ENCODE measurements at regions not wholly inside any gene's neighbourhood (a gene's known extent, or its start where the extent isn't known, plus 50 kb on each side); places are given as distances from the start of the nearest gene placed in this dataset.
A peak's percentile ranks its signal among the peaks of the same experiment; 100 is the strongest.

GRCh38 chr16:85503679-85504231, 109.4 kb upstream of the GSE1 start:
- DNase-seq: no peak
- H2AK5ac ChIP-seq (ENCODE audit: low read length): no peak overlapping the region

GRCh38 chr16:85504242-85504641, 108.9 kb upstream of the GSE1 start:
- Histone ChIP-seq H3K14ac (ENCODE audit: low read length) (no peak overlapping the region), H4K12ac (ENCODE audit: low read depth, low read length) (no peak overlapping the region), H2BK12ac (ENCODE audit: low read length) (no peak overlapping the region), H4K91ac (ENCODE audit: low read depth, low read length) (no peak overlapping the region), H3K9me3 (ENCODE audit: insufficient read depth, low read depth, low read length) (no peaks in the 10 kb centered on the region), H2BK5ac (ENCODE audit: low read depth, low read length, poor library complexity) (no peak overlapping the region), H3K4me2 (ENCODE audit: low read length) (no peak overlapping the region), H3K4ac (ENCODE audit: low read depth, low read length) (no peak overlapping the region), H3K27me3 (ENCODE audit: insufficient read depth, low read length) (no peaks in the 10 kb centered on the region), H3K18ac (ENCODE audit: low read length) (no peak overlapping the region), H2AK5ac (ENCODE audit: low read length) (no peak overlapping the region), H3K79me1 (ENCODE audit: low read length) (peaks cover 4% of the 10 kb centered on the region), H2AFZ (ENCODE audit: insufficient read depth, low read length, poor library complexity) (no peak overlapping the region), H4K8ac (ENCODE audit: low read depth, low read length) (no peak overlapping the region), H3K23ac (ENCODE audit: low read length) (no peak overlapping the region), H3K79me2 (ENCODE audit: control insufficient read depth, insufficient read depth, low read length, poor library complexity) (no peaks in the 10 kb centered on the region), H3K9ac (ENCODE audit: low read length) (no peak overlapping the region), H3K4me1 (ENCODE audit: control insufficient read depth in 1 of 2, insufficient read depth in 2 of 2, low read length in 2 of 2) (no peaks in the 10 kb centered on the region), H3K4me3 (ENCODE audit: low read depth, low read length) (no peak overlapping the region), H3K27ac (ENCODE audit: low read depth, low read length) (no peak overlapping the region), H3K36me3 (ENCODE audit: control insufficient read depth in 1 of 2, insufficient read depth in 2 of 2, low read length in 2 of 2) (no peaks in the 10 kb centered on the region), H2BK120ac (ENCODE audit: insufficient read depth, low read length, poor library complexity) (no peak overlapping the region)
- DNase-seq: peak; percentile 48 to 69
- WGBS (ENCODE audit: extremely low coverage, insufficient coverage, insufficient read length): no CpG with 5 or more reads among the region's 9 CpGs

More at GRCh38 chr16:85503679-85504231, 109.4 kb upstream of the GSE1 start:
- Histone ChIP-seq H4K91ac (ENCODE audit: low read depth, low read length) (no peak overlapping the region), H2BK12ac (ENCODE audit: low read length) (no peak overlapping the region), H3K9ac (ENCODE audit: low read length) (no peak overlapping the region), H3K4ac (ENCODE audit: low read depth, low read length) (no peak overlapping the region), H4K8ac (ENCODE audit: low read depth, low read length) (no peak overlapping the region), H4K12ac (ENCODE audit: low read depth, low read length) (no peak overlapping the region), H2BK5ac (ENCODE audit: low read depth, low read length, poor library complexity) (no peak overlapping the region), H3K18ac (ENCODE audit: low read length) (no peak overlapping the region), H3K4me3 (ENCODE audit: low read depth, low read length) (no peak overlapping the region), H3K27ac (ENCODE audit: low read depth, low read length) (no peak overlapping the region), H3K36me3 (ENCODE audit: control insufficient read depth in 1 of 2, insufficient read depth in 2 of 2, low read length in 2 of 2) (no peaks in the 10 kb centered on the region), H3K9me3 (ENCODE audit: insufficient read depth, low read depth, low read length) (no peaks in the 10 kb centered on the region), H3K4me1 (ENCODE audit: control insufficient read depth in 1 of 2, insufficient read depth in 2 of 2, low read length in 2 of 2) (no peaks in the 10 kb centered on the region), H2AFZ (ENCODE audit: insufficient read depth, low read length, poor library complexity) (no peak overlapping the region), H3K79me2 (ENCODE audit: control insufficient read depth, insufficient read depth, low read length, poor library complexity) (no peaks in the 10 kb centered on the region), H2BK120ac (ENCODE audit: insufficient read depth, low read length, poor library complexity) (no peak overlapping the region), H3K27me3 (ENCODE audit: insufficient read depth, low read length) (no peaks in the 10 kb centered on the region), H3K23ac (ENCODE audit: low read length) (no peak overlapping the region), H3K14ac (ENCODE audit: low read length) (no peak overlapping the region), H3K79me1 (ENCODE audit: low read length) (peaks cover 4% of the 10 kb centered on the region), H3K4me2 (ENCODE audit: low read length) (no peak overlapping the region)
- WGBS (ENCODE audit: extremely low coverage, insufficient coverage, insufficient read length): no CpG with 5 or more reads among the region's 26 CpGs

GRCh38 chr16:85505794-85506634, 107.1 kb upstream of the GSE1 start:
- Histone ChIP-seq H3K79me1 (ENCODE audit: low read length) (peaks cover 4% of the 10 kb centered on the region), H2BK12ac (ENCODE audit: low read length) (no peak overlapping the region), H4K91ac (ENCODE audit: low read depth, low read length) (no peak overlapping the region), H4K12ac (ENCODE audit: low read depth, low read length) (no peak overlapping the region), H3K9ac (ENCODE audit: low read length) (no peak overlapping the region), H3K4ac (ENCODE audit: low read depth, low read length) (no peak overlapping the region), H2BK120ac (ENCODE audit: insufficient read depth, low read length, poor library complexity) (no peak overlapping the region), H2AK5ac (ENCODE audit: low read length) (peak overlapping the region; percentile 16), H3K4me3 (ENCODE audit: low read depth, low read length) (no peak overlapping the region), H3K9me3 (ENCODE audit: insufficient read depth, low read depth, low read length) (no peaks in the 10 kb centered on the region), H3K27ac (ENCODE audit: low read depth, low read length) (no peak overlapping the region), H3K18ac (ENCODE audit: low read length) (no peak overlapping the region), H3K36me3 (ENCODE audit: control insufficient read depth in 1 of 2, insufficient read depth in 2 of 2, low read length in 2 of 2) (no peaks in the 10 kb centered on the region), H2BK5ac (ENCODE audit: low read depth, low read length, poor library complexity) (no peak overlapping the region), H2AFZ (ENCODE audit: insufficient read depth, low read length, poor library complexity) (no peak overlapping the region), H4K8ac (ENCODE audit: low read depth, low read length) (no peak overlapping the region), H3K14ac (ENCODE audit: low read length) (no peak overlapping the region), H3K4me2 (ENCODE audit: low read length) (no peak overlapping the region), H3K4me1 (ENCODE audit: control insufficient read depth in 1 of 2, insufficient read depth in 2 of 2, low read length in 2 of 2) (no peaks in the 10 kb centered on the region), H3K79me2 (ENCODE audit: control insufficient read depth, insufficient read depth, low read length, poor library complexity) (no peaks in the 10 kb centered on the region), H3K27me3 (ENCODE audit: insufficient read depth, low read length) (no peaks in the 10 kb centered on the region), H3K23ac (ENCODE audit: low read length) (no peak overlapping the region)
- DNase-seq: no peak
- WGBS (ENCODE audit: extremely low coverage, insufficient coverage, insufficient read length): no CpG with 5 or more reads among the region's 20 CpGs

GRCh38 chr16:85506635-85506911, 106.5 kb upstream of the GSE1 start:
- Histone ChIP-seq H4K91ac (ENCODE audit: low read depth, low read length) (no peak overlapping the region), H3K18ac (ENCODE audit: low read length) (no peak overlapping the region), H2BK5ac (ENCODE audit: low read depth, low read length, poor library complexity) (no peak overlapping the region), H3K36me3 (ENCODE audit: control insufficient read depth in 1 of 2, insufficient read depth in 2 of 2, low read length in 2 of 2) (no peaks in the 10 kb centered on the region), H3K27me3 (ENCODE audit: insufficient read depth, low read length) (no peaks in the 10 kb centered on the region), H3K79me1 (ENCODE audit: low read length) (peaks cover 4% of the 10 kb centered on the region), H3K27ac (ENCODE audit: low read depth, low read length) (no peak overlapping the region), H3K4me2 (ENCODE audit: low read length) (no peak overlapping the region), H3K9ac (ENCODE audit: low read length) (no peak overlapping the region), H3K4me3 (ENCODE audit: low read depth, low read length) (no peak overlapping the region), H3K4me1 (ENCODE audit: control insufficient read depth in 1 of 2, insufficient read depth in 2 of 2, low read length in 2 of 2) (no peaks in the 10 kb centered on the region), H3K4ac (ENCODE audit: low read depth, low read length) (no peak overlapping the region), H3K9me3 (ENCODE audit: insufficient read depth, low read depth, low read length) (no peaks in the 10 kb centered on the region), H3K79me2 (ENCODE audit: control insufficient read depth, insufficient read depth, low read length, poor library complexity) (no peaks in the 10 kb centered on the region), H2BK120ac (ENCODE audit: insufficient read depth, low read length, poor library complexity) (no peak overlapping the region), H3K23ac (ENCODE audit: low read length) (no peak overlapping the region), H2BK12ac (ENCODE audit: low read length) (no peak overlapping the region), H3K14ac (ENCODE audit: low read length) (no peak overlapping the region), H4K12ac (ENCODE audit: low read depth, low read length) (no peak overlapping the region), H4K8ac (ENCODE audit: low read depth, low read length) (no peak overlapping the region), H2AK5ac (ENCODE audit: low read length) (no peak overlapping the region), H2AFZ (ENCODE audit: insufficient read depth, low read length, poor library complexity) (no peak overlapping the region)
- no peak for DNase-seq
- no CpG with 5 or more reads among the region's 8 CpGs for WGBS (ENCODE audit: extremely low coverage, insufficient coverage, insufficient read length)

Data from trophoblast cell (in vitro differentiated cells and primary cell).